PC-9 (cell line): ENCODE measurements at regions not wholly inside any gene's neighbourhood (a gene's known extent, or its start where the extent isn't known, plus 50 kb on each side); places are given as distances from the start of the nearest gene placed in this dataset.

Experiments used
- CTCF ChIP-seq: fragments of 200-600 bp; sonication (generic); conservative IDR thresholded peaks from 2 replicates; pipeline ENCODE4 v1.6.1; 2017; ENCODE audit warnings: mixed run types, antibody characterized with exemption, mild to moderate bottlenecking, moderate library complexity
- EZH2 ChIP-seq: fragments of 200-600 bp; sonication (generic); IDR thresholded peaks from 2 replicates; pipeline ENCODE4 v1.8.0; 2017; ENCODE audit warnings: antibody characterized with exemption, low read depth

- no peak for TF ChIP-seq CTCF
- no peak for TF ChIP-seq EZH2
Observed at GRCh38 chr3:152050903-152051302, 177.5 kb downstream of the SUCNR1 start.
